HCT116 (cell line): ENCODE measurements at regions not wholly inside any gene's neighbourhood (a gene's known extent, or its start where the extent isn't known, plus 50 kb on each side); places are given as distances from the start of the nearest gene placed in this dataset.

Experiments used
- CEBPB ChIP-seq: IDR thresholded peaks from 2 replicates; pipeline ENCODE4 v1.6.1; 2012; ENCODE audit warnings: low read depth
- EGR1 ChIP-seq: IDR thresholded peaks from 2 replicates; pipeline ENCODE4 v1.6.1; 2012; ENCODE audit warnings: low read depth
- EZH2 ChIP-seq: fragments of 200-600 bp; sonication (generic); IDR thresholded peaks from 2 replicates; pipeline ENCODE4 v1.6.1; 2017; ENCODE audit warnings: antibody characterized with exemption, mixed run types
- EZH2phosphoT487 ChIP-seq: fragments of 200-600 bp; IDR thresholded peaks from 2 replicates; pipeline ENCODE4 v1.6.1; 2018; ENCODE audit warnings: antibody characterized with exemption, borderline replicate concordance
- MAX ChIP-seq: IDR thresholded peaks from 2 replicates; pipeline ENCODE4 v1.6.1; 2012
- POLR2A ChIP-seq: IDR thresholded peaks from 2 replicates; pipeline ENCODE4 v1.7.0; 2011; ENCODE audit warnings: borderline replicate concordance; ENCODE audit not compliant: insufficient read depth, insufficient read length; ENCODE audit errors: extremely low read depth
- SRF ChIP-seq: IDR thresholded peaks from 2 replicates; pipeline ENCODE4 v1.6.1; 2012; ENCODE audit warnings: low read depth
- TF ChIP-seq, protein P1 (sequence below), 3 experiments: fragments of 200-600 bp in 1 of 3; sonication (generic) in 1 of 3; IDR thresholded peaks in 2 of 3; conservative IDR thresholded peaks in 1 of 3; 2 replicates each; pipeline ENCODE4 v1.5.1; 2012 to 2017; ENCODE audit warnings: low read depth in 2 of 3, low read length in 2 of 3, antibody characterized with exemption in 1 of 3, borderline replicate concordance in 1 of 3, control low read depth in 1 of 3, mild to moderate bottlenecking in 1 of 3, mixed read lengths in 1 of 3, mixed run types in 1 of 3, moderate library complexity in 1 of 3; ENCODE audit not compliant: insufficient read depth in 1 of 3
- TF ChIP-seq, protein P2 (sequence below): IDR thresholded peaks from 2 replicates; pipeline ENCODE4 v1.6.1; 2012; ENCODE audit warnings: low read depth

DNA sequence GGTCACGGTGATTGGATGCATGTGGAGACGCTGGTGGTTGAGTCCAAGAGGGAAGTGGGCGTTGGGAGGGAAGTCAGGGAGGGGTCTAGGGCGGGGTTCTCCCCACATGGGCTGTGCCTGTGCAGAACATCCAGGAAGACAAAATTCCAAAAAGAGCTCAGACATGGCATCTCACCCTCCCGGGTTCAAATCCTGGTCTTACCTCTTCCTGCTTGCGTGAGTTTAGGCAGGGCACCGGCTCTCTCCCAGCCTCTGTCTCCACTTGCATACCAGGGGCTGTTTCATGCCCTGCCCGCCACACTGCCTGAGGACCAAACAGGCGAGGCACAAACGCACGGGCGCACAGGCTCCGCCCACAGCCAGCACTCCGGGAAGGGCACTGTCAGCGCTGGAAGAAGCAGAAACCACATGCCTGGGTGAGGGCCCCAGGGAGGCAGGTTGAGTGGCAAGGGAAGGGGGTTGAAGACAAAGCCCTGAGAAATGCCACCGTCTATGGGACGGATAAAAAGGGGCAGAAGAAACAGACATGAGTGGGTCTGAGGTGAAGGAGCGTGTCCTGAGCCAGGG, 123.6 kb upstream of the SOX1 start:
- TF ChIP-seq, protein P1, sequence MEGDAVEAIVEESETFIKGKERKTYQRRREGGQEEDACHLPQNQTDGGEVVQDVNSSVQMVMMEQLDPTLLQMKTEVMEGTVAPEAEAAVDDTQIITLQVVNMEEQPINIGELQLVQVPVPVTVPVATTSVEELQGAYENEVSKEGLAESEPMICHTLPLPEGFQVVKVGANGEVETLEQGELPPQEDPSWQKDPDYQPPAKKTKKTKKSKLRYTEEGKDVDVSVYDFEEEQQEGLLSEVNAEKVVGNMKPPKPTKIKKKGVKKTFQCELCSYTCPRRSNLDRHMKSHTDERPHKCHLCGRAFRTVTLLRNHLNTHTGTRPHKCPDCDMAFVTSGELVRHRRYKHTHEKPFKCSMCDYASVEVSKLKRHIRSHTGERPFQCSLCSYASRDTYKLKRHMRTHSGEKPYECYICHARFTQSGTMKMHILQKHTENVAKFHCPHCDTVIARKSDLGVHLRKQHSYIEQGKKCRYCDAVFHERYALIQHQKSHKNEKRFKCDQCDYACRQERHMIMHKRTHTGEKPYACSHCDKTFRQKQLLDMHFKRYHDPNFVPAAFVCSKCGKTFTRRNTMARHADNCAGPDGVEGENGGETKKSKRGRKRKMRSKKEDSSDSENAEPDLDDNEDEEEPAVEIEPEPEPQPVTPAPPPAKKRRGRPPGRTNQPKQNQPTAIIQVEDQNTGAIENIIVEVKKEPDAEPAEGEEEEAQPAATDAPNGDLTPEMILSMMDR (IDR thresholded peaks at IDR 0.05 in 2 of 3, conservative IDR thresholded peaks at IDR 0.05 in 1 of 3; ENCODE audit: borderline replicate concordance in 1 of 3, insufficient read depth in 1 of 3, low read depth in 2 of 3, low read length in 2 of 3) = no peak
- TF ChIP-seq POLR2A (no peak), EZH2phosphoT487 (no peak), EGR1 (no peak), SRF (no peak), CEBPB (no peak), MAX (no peak), EZH2 (no peak)
- TF ChIP-seq, protein P2, sequence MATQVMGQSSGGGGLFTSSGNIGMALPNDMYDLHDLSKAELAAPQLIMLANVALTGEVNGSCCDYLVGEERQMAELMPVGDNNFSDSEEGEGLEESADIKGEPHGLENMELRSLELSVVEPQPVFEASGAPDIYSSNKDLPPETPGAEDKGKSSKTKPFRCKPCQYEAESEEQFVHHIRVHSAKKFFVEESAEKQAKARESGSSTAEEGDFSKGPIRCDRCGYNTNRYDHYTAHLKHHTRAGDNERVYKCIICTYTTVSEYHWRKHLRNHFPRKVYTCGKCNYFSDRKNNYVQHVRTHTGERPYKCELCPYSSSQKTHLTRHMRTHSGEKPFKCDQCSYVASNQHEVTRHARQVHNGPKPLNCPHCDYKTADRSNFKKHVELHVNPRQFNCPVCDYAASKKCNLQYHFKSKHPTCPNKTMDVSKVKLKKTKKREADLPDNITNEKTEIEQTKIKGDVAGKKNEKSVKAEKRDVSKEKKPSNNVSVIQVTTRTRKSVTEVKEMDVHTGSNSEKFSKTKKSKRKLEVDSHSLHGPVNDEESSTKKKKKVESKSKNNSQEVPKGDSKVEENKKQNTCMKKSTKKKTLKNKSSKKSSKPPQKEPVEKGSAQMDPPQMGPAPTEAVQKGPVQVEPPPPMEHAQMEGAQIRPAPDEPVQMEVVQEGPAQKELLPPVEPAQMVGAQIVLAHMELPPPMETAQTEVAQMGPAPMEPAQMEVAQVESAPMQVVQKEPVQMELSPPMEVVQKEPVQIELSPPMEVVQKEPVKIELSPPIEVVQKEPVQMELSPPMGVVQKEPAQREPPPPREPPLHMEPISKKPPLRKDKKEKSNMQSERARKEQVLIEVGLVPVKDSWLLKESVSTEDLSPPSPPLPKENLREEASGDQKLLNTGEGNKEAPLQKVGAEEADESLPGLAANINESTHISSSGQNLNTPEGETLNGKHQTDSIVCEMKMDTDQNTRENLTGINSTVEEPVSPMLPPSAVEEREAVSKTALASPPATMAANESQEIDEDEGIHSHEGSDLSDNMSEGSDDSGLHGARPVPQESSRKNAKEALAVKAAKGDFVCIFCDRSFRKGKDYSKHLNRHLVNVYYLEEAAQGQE = no peak
